ENCODE measurements at regions not wholly inside any gene's neighbourhood (a gene's known extent, or its start where the extent isn't known, plus 50 kb on each side); places are given as distances from the start of the nearest gene placed in this dataset.

- TF ChIP-seq, protein P1, sequence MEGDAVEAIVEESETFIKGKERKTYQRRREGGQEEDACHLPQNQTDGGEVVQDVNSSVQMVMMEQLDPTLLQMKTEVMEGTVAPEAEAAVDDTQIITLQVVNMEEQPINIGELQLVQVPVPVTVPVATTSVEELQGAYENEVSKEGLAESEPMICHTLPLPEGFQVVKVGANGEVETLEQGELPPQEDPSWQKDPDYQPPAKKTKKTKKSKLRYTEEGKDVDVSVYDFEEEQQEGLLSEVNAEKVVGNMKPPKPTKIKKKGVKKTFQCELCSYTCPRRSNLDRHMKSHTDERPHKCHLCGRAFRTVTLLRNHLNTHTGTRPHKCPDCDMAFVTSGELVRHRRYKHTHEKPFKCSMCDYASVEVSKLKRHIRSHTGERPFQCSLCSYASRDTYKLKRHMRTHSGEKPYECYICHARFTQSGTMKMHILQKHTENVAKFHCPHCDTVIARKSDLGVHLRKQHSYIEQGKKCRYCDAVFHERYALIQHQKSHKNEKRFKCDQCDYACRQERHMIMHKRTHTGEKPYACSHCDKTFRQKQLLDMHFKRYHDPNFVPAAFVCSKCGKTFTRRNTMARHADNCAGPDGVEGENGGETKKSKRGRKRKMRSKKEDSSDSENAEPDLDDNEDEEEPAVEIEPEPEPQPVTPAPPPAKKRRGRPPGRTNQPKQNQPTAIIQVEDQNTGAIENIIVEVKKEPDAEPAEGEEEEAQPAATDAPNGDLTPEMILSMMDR (IDR thresholded peaks at IDR 0.05; ENCODE audit: low read length), result no peak
- no peak for TF ChIP-seq EZH2 (IDR thresholded peaks at IDR 0.05; ENCODE audit: borderline replicate concordance, low read length)
These were observed 408.0 kb upstream of the SLC30A5 start for GRCh38 chr5:68685863-68686262.
